Sigmoid colon (tissue), 6 donors: ENCODE measurements at regions not wholly inside any gene's neighbourhood (a gene's known extent, or its start where the extent isn't known, plus 50 kb on each side); places are given as distances from the start of the nearest gene placed in this dataset.

Experiments used
- DNase-seq: peaks from one replicate; pipeline ENCODE4 v3.0.0-alpha.2; 2019
- H3K27ac ChIP-seq, 4 donors: fragments of 200-600 bp; sonication (generic); one replicate each; pipeline ENCODE4 v1.5.1; 2016 to 2019; ENCODE audit warnings: mild to moderate bottlenecking in 1 of 4
- H3K27me3 ChIP-seq, 3 donors: fragments of 200-600 bp; sonication (generic); one replicate each; pipeline ENCODE4 v1.5.1; 2019; ENCODE audit warnings: mild to moderate bottlenecking in 1 of 3
- H3K36me3 ChIP-seq, 4 donors: fragments of 200-600 bp; sonication (generic); one replicate each; pipeline ENCODE4 v1.5.1; 2016 to 2019
- H3K4me1 ChIP-seq, 4 donors: fragments of 200-600 bp; sonication (generic); one replicate each; pipeline ENCODE4 v1.5.1; 2017 to 2019
- H3K4me3 ChIP-seq, 4 donors: fragments of 200-600 bp; sonication (generic); one replicate each; pipeline ENCODE4 v1.5.1; 2017 to 2019; ENCODE audit warnings: mild to moderate bottlenecking in 2 of 4, moderate library complexity in 1 of 4
- H3K9me3 ChIP-seq, 4 donors: fragments of 200-600 bp in 3 of 4; sonication (generic) in 3 of 4; one replicate each; pipeline versions ENCODE4 v1.5.1 to v1.6.1; 2013 to 2019
- CTCF ChIP-seq, 4 experiments: fragments of 450-650 bp in 3 of 4; fragments of 200-600 bp in 1 of 4; IDR thresholded peaks; one replicate each; pipeline ENCODE4 v1.5.1; 2016 to 2019; ENCODE audit warnings: antibody characterized with exemption in 4 of 4, mild to moderate bottlenecking in 3 of 4, moderate library complexity in 2 of 4
- EP300 ChIP-seq, 4 donors: sonication (generic); formaldehyde crosslinking; IDR thresholded peaks; one replicate each; pipeline ENCODE4 v1.6.1; 2017; ENCODE audit warnings: antibody characterized with exemption in 4 of 4
- POLR2A ChIP-seq, 2 donors: fragments of 450-650 bp; IDR thresholded peaks; one replicate each; pipeline ENCODE4 v1.6.1; 2016; ENCODE audit warnings: antibody characterized with exemption in 2 of 2, mild to moderate bottlenecking in 2 of 2, moderate library complexity in 2 of 2
- POLR2AphosphoS5 ChIP-seq, 4 donors: sonication (generic); formaldehyde crosslinking; IDR thresholded peaks; one replicate each; pipeline ENCODE4 v1.6.1; 2017; ENCODE audit warnings: antibody characterized with exemption in 4 of 4
- WGBS, 2 donors: extraction: QIAGEN DNeasy Blood & Tissue Kit; methylation state at CpG; one replicate each; pipeline ENCODE4 v1.1.7; 2013; 5-methylcytosine and 5-hydroxymethylcytosine counted together
- intact Hi-C: fragments of 100-400 bp; cut with DNase I; formaldehyde crosslinking; loops from one replicate; pipeline ENCODE4 v1.15.1; 2023
- donor health status: healthy with polysubstance abuse.
- donor health status: healthy.

- 89 to 91% methylated on average over 8 of the region's 8 CpGs for WGBS, 2 donors
- Histone ChIP-seq H3K27ac (no peak overlapping the region), H3K9me3 (no peaks in the 10 kb centered on the region), H3K4me1 (peaks cover 0 to 41% (median 29%) of the 10 kb centered on the region in 4 donors), H3K36me3 (no peaks in the 10 kb centered on the region), H3K4me3 (no peak overlapping the region), H3K27me3 (no peaks in the 10 kb centered on the region)
- DNase-seq, result no peak
- TF ChIP-seq POLR2A (IDR thresholded peaks at IDR 0.05) (no peak), EP300 (IDR thresholded peaks at IDR 0.05) (no peak), CTCF (IDR thresholded peaks at IDR 0.05) (no peak), POLR2AphosphoS5 (IDR thresholded peaks at IDR 0.05) (no peak)
- intact Hi-C loops, result no loop called here
Measured at GRCh38 chr6:108750801-108751200, 97.4 kb upstream of the ARMC2 start.

GRCh38 chr6:108751282-108751681 is 96.9 kb upstream of the ARMC2 start:
- 94 to 95% methylated on average over 5 of the region's 5 CpGs for WGBS, 2 donors
- Histone ChIP-seq H3K4me1 (peaks cover 0 to 41% (median 28%) of the 10 kb centered on the region in 4 donors), H3K9me3 (no peaks in the 10 kb centered on the region), H3K36me3 (no peaks in the 10 kb centered on the region), H3K27ac (no peak overlapping the region), H3K27me3 (no peaks in the 10 kb centered on the region), H3K4me3 (no peak overlapping the region)
- intact Hi-C loops, result no loop called here
- TF ChIP-seq CTCF (IDR thresholded peaks at IDR 0.05) (no peak), POLR2AphosphoS5 (IDR thresholded peaks at IDR 0.05) (no peak), EP300 (IDR thresholded peaks at IDR 0.05) (no peak), POLR2A (IDR thresholded peaks at IDR 0.05) (no peak)
- DNase-seq, result no peak

GRCh38 chr6:108751851-108752732 is 96.1 kb upstream of the ARMC2 start:
- WGBS, 2 donors, result 59 to 76% methylated on average over 5 of the region's 5 CpGs
- DNase-seq, result no peak
- Histone ChIP-seq H3K4me3 (no peak overlapping the region), H3K9me3 (no peaks in the 10 kb centered on the region), H3K27ac (no peak overlapping the region), H3K27me3 (no peaks in the 10 kb centered on the region), H3K36me3 (no peaks in the 10 kb centered on the region), H3K4me1 (peaks cover 0 to 34% (median 20%) of the 10 kb centered on the region in 4 donors)
- no peak for TF ChIP-seq POLR2A (IDR thresholded peaks at IDR 0.05)
- no peak for TF ChIP-seq EP300 (IDR thresholded peaks at IDR 0.05)
- no peak for TF ChIP-seq POLR2AphosphoS5 (IDR thresholded peaks at IDR 0.05)
- TF ChIP-seq CTCF (IDR thresholded peaks at IDR 0.05), result no peak
- intact Hi-C loops, result no loop called here

- WGBS, 2 donors, result 23 to 65% methylated on average over 9 of the region's 9 CpGs
- Histone ChIP-seq H3K4me1 (peaks cover 0 to 28% (median 13%) of the 10 kb centered on the region in 4 donors), H3K9me3 (no peaks in the 10 kb centered on the region), H3K27ac (no peak overlapping the region), H3K36me3 (no peaks in the 10 kb centered on the region), H3K27me3 (no peaks in the 10 kb centered on the region), H3K4me3 (no peak overlapping the region)
- no peak for DNase-seq
- intact Hi-C loops, result no loop called here
- no peak for TF ChIP-seq POLR2AphosphoS5 (IDR thresholded peaks at IDR 0.05)
- no peak for TF ChIP-seq POLR2A (IDR thresholded peaks at IDR 0.05)
- no peak for TF ChIP-seq EP300 (IDR thresholded peaks at IDR 0.05)
- no peak for TF ChIP-seq CTCF (IDR thresholded peaks at IDR 0.05)
Measured at GRCh38 chr6:108752733-108753590, 95.3 kb upstream of the ARMC2 start.
